Vagina (tissue), 2 donors: ENCODE measurements at regions not wholly inside any gene's neighbourhood (a gene's known extent, or its start where the extent isn't known, plus 50 kb on each side); places are given as distances from the start of the nearest gene placed in this dataset.

Experiments used
- DNase-seq, 2 donors: peaks; one replicate each; pipeline ENCODE4 v3.0.0-alpha.2; 2017; ENCODE audit errors: extremely low spot score in 2 of 2
- H3K27ac ChIP-seq: fragments of 200-600 bp; sonication (generic); one replicate; pipeline ENCODE4 v1.5.1; 2019
- H3K27me3 ChIP-seq: fragments of 200-600 bp; sonication (generic); one replicate; pipeline ENCODE4 v1.5.1; 2019
- H3K36me3 ChIP-seq, 2 donors: fragments of 200-600 bp; sonication (generic); one replicate each; pipeline ENCODE4 v1.5.1; 2017 to 2019
- H3K4me1 ChIP-seq: fragments of 200-600 bp; sonication (generic); one replicate; pipeline ENCODE4 v1.5.1; 2019
- H3K4me3 ChIP-seq, 2 donors: fragments of 200-600 bp; sonication (generic); 1 replicate in 1 of 2; 2 replicates in 1 of 2; pipeline ENCODE4 v1.5.1; 2016 to 2019
- H3K9me3 ChIP-seq: fragments of 200-600 bp; sonication (generic); one replicate; pipeline ENCODE4 v1.5.1; 2019
- POLR2A ChIP-seq, 2 donors: fragments of 450-650 bp; IDR thresholded peaks; one replicate each; pipeline ENCODE4 v1.6.1; 2017; ENCODE audit warnings: antibody characterized with exemption in 2 of 2, mild to moderate bottlenecking in 2 of 2, moderate library complexity in 2 of 2
- POLR2AphosphoS5 ChIP-seq, 2 donors: sonication (generic); formaldehyde crosslinking; IDR thresholded peaks; one replicate each; pipeline ENCODE4 v1.9.0; 2017; ENCODE audit warnings: antibody characterized with exemption in 2 of 2, mild to moderate bottlenecking in 2 of 2, low read depth in 1 of 2; ENCODE audit not compliant: insufficient read depth in 1 of 2
- intact Hi-C: fragments of 100-400 bp; cut with DNase I; formaldehyde crosslinking; loops from one replicate; pipeline ENCODE4 v1.15.1; 2023
- TF ChIP-seq, protein P1 (sequence below), 3 experiments: fragments of 450-650 bp in 2 of 3; fragments of 200-600 bp in 1 of 3; sonication (generic) in 1 of 3; IDR thresholded peaks; one replicate each; pipeline ENCODE4 v1.5.1; 2017 to 2019; ENCODE audit warnings: antibody characterized with exemption in 3 of 3, mild to moderate bottlenecking in 2 of 3, moderate library complexity in 2 of 3

DNA sequence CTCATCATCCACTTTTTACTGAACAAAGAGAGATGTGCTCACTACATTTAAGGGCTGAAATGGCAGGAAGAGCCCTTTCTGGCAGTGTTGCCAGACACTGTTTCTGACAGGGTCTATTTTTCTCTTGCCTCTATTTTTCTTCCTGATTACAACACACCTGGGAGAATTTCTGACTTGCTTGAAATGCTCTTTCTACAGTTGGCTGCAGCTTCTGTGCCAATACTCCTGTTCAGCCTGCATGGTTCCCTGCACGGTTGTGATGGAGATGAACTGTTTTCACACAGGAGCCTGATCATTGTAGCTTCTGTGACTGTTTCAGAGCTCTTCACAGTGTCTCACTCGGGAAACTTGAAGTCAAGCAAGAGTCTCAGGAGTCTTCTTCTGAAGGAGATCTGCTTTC lies 83.0 kb upstream of the DLG1 start:
- H3K36me3 ChIP-seq, result no peaks in the 10 kb centered on the region
- no peaks in the 10 kb centered on the region for H3K27me3 ChIP-seq
- H3K9me3 ChIP-seq, result no peaks in the 10 kb centered on the region
- no peak overlapping the region for H3K4me3 ChIP-seq
- TF ChIP-seq, protein P1, sequence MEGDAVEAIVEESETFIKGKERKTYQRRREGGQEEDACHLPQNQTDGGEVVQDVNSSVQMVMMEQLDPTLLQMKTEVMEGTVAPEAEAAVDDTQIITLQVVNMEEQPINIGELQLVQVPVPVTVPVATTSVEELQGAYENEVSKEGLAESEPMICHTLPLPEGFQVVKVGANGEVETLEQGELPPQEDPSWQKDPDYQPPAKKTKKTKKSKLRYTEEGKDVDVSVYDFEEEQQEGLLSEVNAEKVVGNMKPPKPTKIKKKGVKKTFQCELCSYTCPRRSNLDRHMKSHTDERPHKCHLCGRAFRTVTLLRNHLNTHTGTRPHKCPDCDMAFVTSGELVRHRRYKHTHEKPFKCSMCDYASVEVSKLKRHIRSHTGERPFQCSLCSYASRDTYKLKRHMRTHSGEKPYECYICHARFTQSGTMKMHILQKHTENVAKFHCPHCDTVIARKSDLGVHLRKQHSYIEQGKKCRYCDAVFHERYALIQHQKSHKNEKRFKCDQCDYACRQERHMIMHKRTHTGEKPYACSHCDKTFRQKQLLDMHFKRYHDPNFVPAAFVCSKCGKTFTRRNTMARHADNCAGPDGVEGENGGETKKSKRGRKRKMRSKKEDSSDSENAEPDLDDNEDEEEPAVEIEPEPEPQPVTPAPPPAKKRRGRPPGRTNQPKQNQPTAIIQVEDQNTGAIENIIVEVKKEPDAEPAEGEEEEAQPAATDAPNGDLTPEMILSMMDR (IDR thresholded peaks at IDR 0.05), result no peak
- TF ChIP-seq POLR2A (IDR thresholded peaks at IDR 0.05), result no peak
- TF ChIP-seq POLR2AphosphoS5 (IDR thresholded peaks at IDR 0.05; ENCODE audit: insufficient read depth in 1 of 2, low read depth in 1 of 2), result no peak
- peaks cover 20% of the 10 kb centered on the region for H3K4me1 ChIP-seq
- DNase-seq, result no peak
- intact Hi-C loops, result no loop called here
- H3K27ac ChIP-seq, result no peak overlapping the region

DNA sequence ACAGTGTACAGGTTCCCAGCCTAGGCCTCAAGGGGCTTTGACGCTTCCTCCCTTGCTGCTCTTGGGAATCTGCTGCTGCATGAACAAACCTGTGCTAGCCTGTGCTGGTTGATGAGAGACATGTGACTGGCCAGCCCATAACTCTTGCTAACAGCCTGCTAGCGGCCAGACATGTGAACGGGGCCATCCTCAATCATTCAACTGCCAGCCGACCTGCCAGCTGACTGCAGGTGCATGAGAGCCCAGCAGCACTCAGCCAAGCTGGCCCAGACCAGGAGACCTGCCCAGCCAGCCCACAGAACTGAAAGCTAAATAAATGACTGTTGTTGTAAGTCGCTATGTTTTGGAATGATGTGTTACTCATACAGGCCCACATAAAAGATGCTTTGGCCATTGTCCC lies 82.4 kb upstream of the DLG1 start:
- Histone ChIP-seq H3K9me3 (no peaks in the 10 kb centered on the region), H3K4me1 (peaks cover 20% of the 10 kb centered on the region), H3K36me3 (no peaks in the 10 kb centered on the region), H3K27me3 (no peaks in the 10 kb centered on the region), H3K27ac (no peak overlapping the region), H3K4me3 (no peak overlapping the region)
- TF ChIP-seq POLR2AphosphoS5 (IDR thresholded peaks at IDR 0.05; ENCODE audit: insufficient read depth in 1 of 2, low read depth in 1 of 2) (peak in 1 of 2 donors; percentile 15), POLR2A (IDR thresholded peaks at IDR 0.05) (no peak)
- DNase-seq, result no peak
- intact Hi-C loops, result no loop called here

DNA sequence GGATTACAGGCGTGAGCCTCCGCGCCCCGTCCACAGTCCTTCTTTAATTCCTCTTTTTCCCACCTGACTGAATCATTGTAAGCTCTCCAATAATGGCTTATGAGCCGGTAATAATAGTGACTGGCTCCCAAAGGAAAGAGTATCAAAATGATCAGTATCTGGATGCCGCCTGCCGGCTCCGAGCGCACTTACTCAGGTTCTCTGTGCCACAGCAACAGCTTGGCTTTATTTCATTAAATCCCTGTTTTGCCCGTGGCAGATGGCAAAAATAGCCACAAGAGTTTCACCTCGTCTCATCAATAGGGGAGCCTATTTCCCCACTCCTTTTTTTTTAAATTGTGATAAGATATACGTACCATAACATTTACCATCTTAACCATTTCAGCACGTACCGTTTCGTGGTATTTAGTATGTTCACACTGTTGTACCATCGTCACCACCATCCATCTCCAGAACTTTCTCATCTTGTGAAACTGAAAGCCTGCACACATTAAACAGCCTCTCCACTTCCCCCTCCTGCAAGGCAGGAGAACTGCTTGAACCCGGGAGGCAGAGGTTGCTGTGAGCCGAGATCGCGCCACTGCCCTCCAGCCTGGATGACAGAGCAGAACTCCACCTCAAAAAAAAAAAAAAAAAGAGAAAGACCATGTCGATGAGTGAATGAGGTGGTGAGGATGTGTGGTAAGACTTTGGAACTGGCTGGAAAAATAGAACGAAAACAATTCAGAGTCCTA lies 80.7 kb upstream of the DLG1 start:
- Histone ChIP-seq H3K36me3 (no peaks in the 10 kb centered on the region), H3K9me3 (no peaks in the 10 kb centered on the region), H3K27me3 (no peaks in the 10 kb centered on the region), H3K4me3 (no peak overlapping the region), H3K27ac (peak overlapping the region; percentile 76), H3K4me1 (peaks cover 20% of the 10 kb centered on the region)
- no peak for DNase-seq
- TF ChIP-seq POLR2A (IDR thresholded peaks at IDR 0.05) (no peak), POLR2AphosphoS5 (IDR thresholded peaks at IDR 0.05; ENCODE audit: insufficient read depth in 1 of 2, low read depth in 1 of 2) (no peak)
- TF ChIP-seq, protein P1 (IDR thresholded peaks at IDR 0.05), result no peak
- intact Hi-C loops, result no loop called here

DNA sequence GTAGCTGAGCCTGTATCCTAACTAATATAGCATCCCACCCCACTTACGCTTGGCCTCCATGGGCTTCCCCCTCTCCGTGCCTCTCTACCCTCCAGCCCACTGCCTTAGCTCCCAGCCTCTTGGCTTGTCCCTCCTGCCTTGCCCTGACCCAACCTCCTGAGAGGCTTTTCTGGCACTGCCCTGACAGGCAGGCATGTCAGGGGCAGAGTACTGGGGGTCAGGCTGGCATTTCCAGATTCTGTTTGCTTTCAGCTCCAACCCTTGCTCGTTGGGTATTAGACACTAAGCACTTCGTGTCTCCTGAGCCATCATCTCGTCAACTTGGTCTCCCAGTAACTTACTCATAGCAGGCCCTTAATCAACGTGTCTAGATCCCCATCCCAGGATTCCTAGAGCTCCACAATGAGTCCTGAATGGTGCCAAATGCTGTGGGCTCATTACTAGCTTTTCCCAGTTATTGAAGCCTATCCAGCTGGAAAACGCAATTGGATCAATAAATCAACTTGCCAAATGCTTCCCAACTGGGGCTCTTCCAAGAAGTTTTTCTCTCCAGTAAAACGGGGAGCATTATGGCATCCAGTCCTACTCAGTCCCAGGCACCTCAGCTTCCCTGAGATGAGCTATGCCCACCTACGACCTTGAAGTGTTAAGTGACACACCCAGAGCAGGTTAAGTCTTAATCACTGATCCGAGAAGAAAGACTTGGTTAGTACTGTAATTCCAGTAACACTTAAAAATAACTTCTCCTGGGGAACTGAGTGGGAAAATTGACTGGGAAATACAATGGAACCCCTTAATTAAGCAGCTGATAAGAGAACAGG lies 78.5 kb upstream of the DLG1 start:
- Histone ChIP-seq H3K27me3 (no peaks in the 10 kb centered on the region), H3K4me3 (no peak overlapping the region), H3K36me3 (no peaks in the 10 kb centered on the region), H3K4me1 (peaks cover 28% of the 10 kb centered on the region), H3K27ac (peak overlapping the region; percentile 76), H3K9me3 (no peaks in the 10 kb centered on the region)
- intact Hi-C loops, result no loop called here
- DNase-seq, result no peak
- TF ChIP-seq POLR2AphosphoS5 (IDR thresholded peaks at IDR 0.05; ENCODE audit: insufficient read depth in 1 of 2, low read depth in 1 of 2), result no peak
- TF ChIP-seq, protein P1 (IDR thresholded peaks at IDR 0.05), result no peak
- no peak for TF ChIP-seq POLR2A (IDR thresholded peaks at IDR 0.05)

DNA sequence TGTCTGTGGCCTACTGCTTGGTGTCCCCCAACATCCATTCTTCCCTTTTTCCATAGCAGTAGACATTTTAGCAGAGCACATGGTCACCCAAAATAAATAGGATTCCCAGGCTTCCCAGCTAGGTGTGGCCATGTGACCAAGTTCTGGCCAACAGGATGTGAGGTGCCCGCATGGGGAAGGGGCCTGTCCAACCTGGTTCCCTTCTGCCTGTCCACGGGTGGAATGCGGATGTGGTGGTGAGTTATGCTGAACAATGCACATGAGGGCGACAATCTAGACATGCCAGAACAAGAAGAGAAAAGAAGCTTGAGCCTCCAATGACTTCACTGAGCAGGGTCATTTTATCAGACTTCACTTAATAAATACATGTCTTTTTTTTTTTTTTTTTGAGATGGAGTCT lies 77.6 kb upstream of the DLG1 start:
- intact Hi-C loops, result no loop called here
- H3K27me3 ChIP-seq, result no peaks in the 10 kb centered on the region

More for the DNA sequence above, 77.6 kb upstream of the DLG1 start:
- no peaks in the 10 kb centered on the region for H3K9me3 ChIP-seq
- peaks cover 37% of the 10 kb centered on the region for H3K4me1 ChIP-seq
- no peak overlapping the region for H3K27ac ChIP-seq
- no peak overlapping the region for H3K4me3 ChIP-seq
- TF ChIP-seq POLR2AphosphoS5 (IDR thresholded peaks at IDR 0.05; ENCODE audit: insufficient read depth in 1 of 2, low read depth in 1 of 2) (no peak), POLR2A (IDR thresholded peaks at IDR 0.05) (no peak)
- TF ChIP-seq, protein P1 (IDR thresholded peaks at IDR 0.05), result no peak
- H3K36me3 ChIP-seq, result no peaks in the 10 kb centered on the region
- DNase-seq, result no peak
